DOHH2 (cell line): ENCODE measurements at regions not wholly inside any gene's neighbourhood (a gene's known extent, or its start where the extent isn't known, plus 50 kb on each side); places are given as distances from the start of the nearest gene placed in this dataset.
"Not testable (repeated sequence)": the region's sequence is repeated elsewhere in the genome, so short reads cannot be mapped to it uniquely, and the experiment has no call there.

Experiments
- H3F3A ChIP-seq: fragments of 200-600 bp; sonication (generic), shearing (Covaris generic); 2 replicates; pipeline ENCODE4 v1.6.0; 2016; ENCODE audit warnings: antibody characterized with exemption, mild to moderate bottlenecking; ENCODE audit not compliant: control insufficient read depth, insufficient read depth
- H3K27ac ChIP-seq: fragments of 200-600 bp; sonication (generic); 2 replicates; pipeline ENCODE4 v1.5.1; 2014; ENCODE audit warnings: low read depth, mild to moderate bottlenecking, low read length, moderate library complexity
- H3K27me3 ChIP-seq: fragments of 200-600 bp; sonication (generic); 2 replicates; pipeline ENCODE4 v1.6.1; 2014; ENCODE audit warnings: mild to moderate bottlenecking, low read length, mixed read lengths; ENCODE audit not compliant: control insufficient read depth
- H3K36me3 ChIP-seq: fragments of 200-600 bp; sonication (generic); 2 replicates; pipeline ENCODE4 v1.6.1; 2014; ENCODE audit warnings: mild to moderate bottlenecking, low read length, moderate library complexity, mixed read lengths; ENCODE audit not compliant: control insufficient read depth
- H3K4me1 ChIP-seq: fragments of 200-600 bp; sonication (generic); 2 replicates; pipeline ENCODE4 v1.6.1; 2014; ENCODE audit warnings: mild to moderate bottlenecking, low read length, mixed read lengths; ENCODE audit not compliant: control insufficient read depth
- H3K4me2 ChIP-seq: fragments of 200-600 bp; sonication (generic); 2 replicates; pipeline ENCODE4 v1.6.0; 2014; ENCODE audit warnings: mild to moderate bottlenecking, low read length, moderate library complexity
- H3K4me3 ChIP-seq: fragments of 200-600 bp; sonication (generic); 2 replicates; pipeline ENCODE4 v1.5.1; 2014; ENCODE audit warnings: mild to moderate bottlenecking, low read length, mixed read lengths
- H3K79me2 ChIP-seq: fragments of 200-600 bp; sonication (generic); 2 replicates; pipeline ENCODE4 v1.6.1; 2014; ENCODE audit warnings: mild to moderate bottlenecking, low read length, mixed read lengths; ENCODE audit not compliant: control insufficient read depth
- H3K9me2 ChIP-seq: fragments of 200-600 bp; sonication (generic); replicated peaks from 2 replicates; pipeline ENCODE4 v1.6.1; 2014; ENCODE audit warnings: mild to moderate bottlenecking, low read length, mixed read lengths; ENCODE audit not compliant: control insufficient read depth
- H3K9me3 ChIP-seq: fragments of 200-600 bp; sonication (generic); 2 replicates; pipeline ENCODE4 v1.6.1; 2014; ENCODE audit warnings: antibody characterized with exemption, low read length, mixed read lengths; ENCODE audit not compliant: control insufficient read depth, insufficient read depth
- H4K20me1 ChIP-seq: fragments of 200-600 bp; sonication (generic); 2 replicates; pipeline ENCODE4 v1.6.0; 2014; ENCODE audit warnings: low read depth, mild to moderate bottlenecking, antibody characterized with exemption, low read length, moderate library complexity; ENCODE audit not compliant: control insufficient read depth, insufficient read depth
- EZH2phosphoT487 ChIP-seq: fragments of 200-600 bp; sonication (generic); IDR thresholded peaks from 2 replicates; pipeline ENCODE4 v1.6.1; 2017; ENCODE audit warnings: borderline replicate concordance, mild to moderate bottlenecking, antibody characterized with exemption, low read length, moderate library complexity, mixed read lengths
- TF ChIP-seq, protein P1 (sequence below): fragments of 200-600 bp; sonication (generic); IDR thresholded peaks from one replicate; pipeline ENCODE4 v1.5.1; 2014; ENCODE audit warnings: antibody characterized with exemption, mild to moderate bottlenecking, low read depth, low read length; ENCODE audit not compliant: poor library complexity, severe bottlenecking

DNA sequence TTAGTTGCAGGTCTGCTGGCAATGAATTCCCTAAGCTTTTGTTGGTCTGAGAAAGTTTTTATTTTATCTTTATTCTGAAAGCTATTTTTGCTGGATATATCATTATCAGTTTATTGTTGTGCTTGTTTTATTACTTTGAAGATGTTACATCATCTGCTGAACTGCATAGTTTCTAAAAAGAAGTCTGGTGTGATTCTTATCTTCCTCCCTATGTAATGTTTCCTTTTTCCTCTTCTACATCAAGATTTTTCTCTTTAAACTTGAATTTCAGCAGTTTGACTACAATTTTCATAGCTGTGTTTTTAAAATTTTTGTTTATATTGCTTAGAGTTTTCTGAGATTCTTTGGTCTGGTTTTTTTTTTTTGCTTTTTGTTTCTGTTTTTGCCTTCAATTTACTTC is 137.1 kb upstream of the PMCH start:
- H3F3A ChIP-seq = no peaks in the 10 kb centered on the region
- no peak overlapping the region for H3K27ac ChIP-seq
- no peaks in the 10 kb centered on the region for H3K9me3 ChIP-seq
- no peaks in the 10 kb centered on the region for H3K79me2 ChIP-seq
- no peaks in the 10 kb centered on the region for H3K27me3 ChIP-seq
- H3K9me2 ChIP-seq = no peaks in the 10 kb centered on the region
- H4K20me1 ChIP-seq = no peaks in the 10 kb centered on the region
- H3K4me2 ChIP-seq = no peak overlapping the region
- H3K4me1 ChIP-seq = no peaks in the 10 kb centered on the region
- no peak overlapping the region for H3K4me3 ChIP-seq
- no peaks in the 10 kb centered on the region for H3K36me3 ChIP-seq
- no peak for TF ChIP-seq EZH2phosphoT487
- TF ChIP-seq, protein P1, sequence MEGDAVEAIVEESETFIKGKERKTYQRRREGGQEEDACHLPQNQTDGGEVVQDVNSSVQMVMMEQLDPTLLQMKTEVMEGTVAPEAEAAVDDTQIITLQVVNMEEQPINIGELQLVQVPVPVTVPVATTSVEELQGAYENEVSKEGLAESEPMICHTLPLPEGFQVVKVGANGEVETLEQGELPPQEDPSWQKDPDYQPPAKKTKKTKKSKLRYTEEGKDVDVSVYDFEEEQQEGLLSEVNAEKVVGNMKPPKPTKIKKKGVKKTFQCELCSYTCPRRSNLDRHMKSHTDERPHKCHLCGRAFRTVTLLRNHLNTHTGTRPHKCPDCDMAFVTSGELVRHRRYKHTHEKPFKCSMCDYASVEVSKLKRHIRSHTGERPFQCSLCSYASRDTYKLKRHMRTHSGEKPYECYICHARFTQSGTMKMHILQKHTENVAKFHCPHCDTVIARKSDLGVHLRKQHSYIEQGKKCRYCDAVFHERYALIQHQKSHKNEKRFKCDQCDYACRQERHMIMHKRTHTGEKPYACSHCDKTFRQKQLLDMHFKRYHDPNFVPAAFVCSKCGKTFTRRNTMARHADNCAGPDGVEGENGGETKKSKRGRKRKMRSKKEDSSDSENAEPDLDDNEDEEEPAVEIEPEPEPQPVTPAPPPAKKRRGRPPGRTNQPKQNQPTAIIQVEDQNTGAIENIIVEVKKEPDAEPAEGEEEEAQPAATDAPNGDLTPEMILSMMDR = no peak

DNA sequence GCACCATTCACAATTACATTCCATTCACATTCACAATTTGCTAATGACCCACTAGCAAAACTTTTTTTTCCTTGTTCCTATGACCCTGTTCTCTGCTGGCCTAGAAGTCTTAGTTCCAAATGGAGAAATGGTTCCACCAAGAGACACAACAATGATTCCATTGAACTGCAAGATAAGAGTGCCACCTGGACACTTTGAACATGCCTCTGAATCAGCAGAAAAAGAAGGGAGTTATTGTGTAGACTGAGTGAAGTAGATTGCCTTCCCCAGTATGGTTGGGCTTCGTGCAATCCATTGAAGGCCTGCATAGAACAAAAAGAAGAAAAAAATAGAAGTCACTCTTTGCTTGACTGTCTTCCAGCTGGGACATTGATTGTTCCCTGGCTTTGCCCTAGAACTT is 133.8 kb upstream of the PMCH start:
- no peaks in the 10 kb centered on the region for H3K79me2 ChIP-seq
- H3F3A ChIP-seq = no peaks in the 10 kb centered on the region
- H3K36me3 ChIP-seq = no peaks in the 10 kb centered on the region
- no peaks in the 10 kb centered on the region; the same call in 1 of the 2 replicates for H3K9me2 ChIP-seq
- no peaks in the 10 kb centered on the region for H3K4me1 ChIP-seq
- TF ChIP-seq, protein P1 = no peak
- no peak for TF ChIP-seq EZH2phosphoT487
- no peak overlapping the region for H3K4me2 ChIP-seq
- no peaks in the 10 kb centered on the region for H3K27me3 ChIP-seq
- no peak overlapping the region for H3K27ac ChIP-seq
- no peaks in the 10 kb centered on the region for H3K9me3 ChIP-seq
- no peaks in the 10 kb centered on the region for H4K20me1 ChIP-seq
- no peak overlapping the region for H3K4me3 ChIP-seq

DNA sequence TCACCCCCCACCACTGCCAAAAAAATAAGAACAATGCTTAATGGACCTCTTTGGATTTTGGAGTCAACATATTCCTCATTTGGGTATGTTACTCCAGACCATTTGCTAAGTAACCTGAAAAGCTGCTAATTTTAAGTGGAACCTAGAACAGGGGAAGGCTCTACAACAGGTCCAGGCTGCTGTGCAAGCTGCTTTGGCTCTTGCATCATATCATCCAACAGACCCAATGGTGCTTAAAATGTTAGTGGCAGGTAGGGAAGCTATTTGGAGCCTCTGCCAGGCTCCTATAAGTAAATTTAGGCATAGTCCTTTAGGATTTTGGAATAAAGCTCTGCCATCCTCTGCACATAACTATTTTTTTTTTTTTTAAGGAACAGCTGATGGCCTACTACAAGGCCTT is 132.2 kb upstream of the PMCH start:
- no peak overlapping the region for H3K4me3 ChIP-seq
- H3K4me2 ChIP-seq = no peak overlapping the region
- TF ChIP-seq, protein P1 = no peak
- H3K4me1 ChIP-seq = no peaks in the 10 kb centered on the region
- no peaks in the 10 kb centered on the region for H3K9me3 ChIP-seq
- H4K20me1 ChIP-seq = no peaks in the 10 kb centered on the region
- H3K27me3 ChIP-seq = no peaks in the 10 kb centered on the region
- no peaks in the 10 kb centered on the region for H3F3A ChIP-seq
- no peaks in the 10 kb centered on the region for H3K79me2 ChIP-seq
- H3K36me3 ChIP-seq = no peaks in the 10 kb centered on the region
- no peak overlapping the region for H3K27ac ChIP-seq
- H3K9me2 ChIP-seq = no peaks in the 10 kb centered on the region; the same call in 1 of the 2 replicates

GRCh38 chr12:102326982-102327381 is 129.3 kb upstream of the PMCH start:
- H3K9me2 ChIP-seq = no peaks in the 10 kb centered on the region; the same call in 1 of the 2 replicates
- H3K27ac ChIP-seq = no peak overlapping the region
- H3K79me2 ChIP-seq = no peaks in the 10 kb centered on the region
- no peaks in the 10 kb centered on the region for H3F3A ChIP-seq
- H3K4me3 ChIP-seq = no peak overlapping the region
- no peaks in the 10 kb centered on the region for H4K20me1 ChIP-seq
- H3K9me3 ChIP-seq = no peaks in the 10 kb centered on the region
- TF ChIP-seq, protein P1 = no peak
- TF ChIP-seq EZH2phosphoT487 = no peak
- no peak overlapping the region for H3K4me2 ChIP-seq
- H3K4me1 ChIP-seq = no peaks in the 10 kb centered on the region
- no peaks in the 10 kb centered on the region for H3K27me3 ChIP-seq
- no peaks in the 10 kb centered on the region for H3K36me3 ChIP-seq

- not testable (repeated sequence) for H3F3A ChIP-seq, H3K27me3 ChIP-seq, H3K4me1 ChIP-seq, H3K9me2 ChIP-seq, H3K79me2 ChIP-seq, H3K27ac ChIP-seq, H4K20me1 ChIP-seq, H3K36me3 ChIP-seq, H3K4me2 ChIP-seq, H3K4me3 ChIP-seq, H3K9me3 ChIP-seq
Observed at GRCh38 chr12:102325108-102325507, 127.5 kb upstream of the PMCH start.
